ENCODE measurements at regions not wholly inside any gene's neighbourhood (a gene's known extent, or its start where the extent isn't known, plus 50 kb on each side); places are given as distances from the start of the nearest gene placed in this dataset.
"Not testable (repeated sequence)": the region's sequence is repeated elsewhere in the genome, so short reads cannot be mapped to it uniquely, and the experiment has no call there.

DNA sequence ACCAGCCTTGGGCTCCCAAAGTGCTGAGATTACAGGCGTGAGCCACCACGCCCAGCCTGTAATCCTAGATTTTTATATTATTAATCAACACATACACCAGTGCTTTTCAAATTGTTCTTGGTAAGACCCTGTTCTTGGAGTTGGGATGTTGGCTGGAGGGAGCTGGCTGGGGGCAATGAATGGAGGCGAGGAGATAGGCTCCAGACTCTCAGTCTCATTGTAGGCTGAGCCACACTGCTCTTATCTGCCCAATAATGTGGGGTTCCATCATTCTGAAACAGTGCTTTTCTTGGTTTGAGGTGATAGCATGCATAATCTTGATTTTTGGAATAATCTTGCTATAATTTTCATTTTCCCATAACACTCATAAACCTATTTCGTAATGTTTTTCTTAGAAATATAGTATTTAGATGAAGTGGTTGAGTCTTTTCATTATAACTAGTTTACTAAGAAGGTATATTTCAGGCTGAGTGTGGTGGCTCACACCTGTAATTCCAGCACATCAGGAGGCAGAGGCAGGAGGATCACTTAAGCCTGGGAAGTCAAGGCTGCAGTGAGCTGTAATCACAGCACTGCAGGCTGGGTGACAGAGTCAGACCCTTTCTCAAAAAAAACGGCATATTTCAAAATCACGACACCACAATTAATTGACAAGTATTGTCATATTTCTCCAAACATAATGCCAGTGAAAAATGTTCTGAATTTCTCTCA lies 65.1 kb upstream of the LYZL2 start:
- H3K27ac ChIP-seq: no peak overlapping the region
- H3K4me3 ChIP-seq (ENCODE audit: low read depth, low read length): no peak overlapping the region
- H3K9me3 ChIP-seq (ENCODE audit: control insufficient read depth, low read length): no peaks in the 10 kb centered on the region
- no peaks in the 10 kb centered on the region for H3K79me2 ChIP-seq
- TF ChIP-seq, protein P1, sequence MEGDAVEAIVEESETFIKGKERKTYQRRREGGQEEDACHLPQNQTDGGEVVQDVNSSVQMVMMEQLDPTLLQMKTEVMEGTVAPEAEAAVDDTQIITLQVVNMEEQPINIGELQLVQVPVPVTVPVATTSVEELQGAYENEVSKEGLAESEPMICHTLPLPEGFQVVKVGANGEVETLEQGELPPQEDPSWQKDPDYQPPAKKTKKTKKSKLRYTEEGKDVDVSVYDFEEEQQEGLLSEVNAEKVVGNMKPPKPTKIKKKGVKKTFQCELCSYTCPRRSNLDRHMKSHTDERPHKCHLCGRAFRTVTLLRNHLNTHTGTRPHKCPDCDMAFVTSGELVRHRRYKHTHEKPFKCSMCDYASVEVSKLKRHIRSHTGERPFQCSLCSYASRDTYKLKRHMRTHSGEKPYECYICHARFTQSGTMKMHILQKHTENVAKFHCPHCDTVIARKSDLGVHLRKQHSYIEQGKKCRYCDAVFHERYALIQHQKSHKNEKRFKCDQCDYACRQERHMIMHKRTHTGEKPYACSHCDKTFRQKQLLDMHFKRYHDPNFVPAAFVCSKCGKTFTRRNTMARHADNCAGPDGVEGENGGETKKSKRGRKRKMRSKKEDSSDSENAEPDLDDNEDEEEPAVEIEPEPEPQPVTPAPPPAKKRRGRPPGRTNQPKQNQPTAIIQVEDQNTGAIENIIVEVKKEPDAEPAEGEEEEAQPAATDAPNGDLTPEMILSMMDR (IDR thresholded peaks at IDR 0.05): no peak
- H3K4me1 ChIP-seq: no peaks in the 10 kb centered on the region
- no peaks in the 10 kb centered on the region for H3K27me3 ChIP-seq (ENCODE audit: control insufficient read depth, insufficient read depth, low read length)
- H3K9ac ChIP-seq: no peak overlapping the region
- H2AFZ ChIP-seq: no peak overlapping the region
- no peaks in the 10 kb centered on the region for H3K36me3 ChIP-seq (ENCODE audit: control insufficient read depth, insufficient read depth, low read length)
- no peak overlapping the region for H3K4me2 ChIP-seq (ENCODE audit: low read length)

DNA sequence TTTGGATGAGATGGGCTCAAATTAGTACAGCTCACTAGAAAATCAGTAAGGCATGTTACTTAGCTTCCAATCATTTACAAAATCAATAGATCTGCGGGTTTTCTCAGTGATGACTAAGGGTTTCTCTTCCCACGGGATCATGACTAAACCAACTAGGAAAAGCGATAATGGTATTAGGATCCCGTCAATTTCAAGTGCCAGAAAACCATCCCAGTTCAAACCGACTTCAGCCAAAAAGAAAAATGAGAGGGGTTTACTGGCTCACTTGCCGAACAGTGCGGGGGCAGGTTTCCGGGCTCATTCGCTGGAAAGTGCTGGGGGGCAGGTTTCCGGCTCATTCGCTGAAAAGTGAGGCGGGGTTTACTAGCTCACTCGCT lies 62.1 kb upstream of the LYZL2 start:
- no peak overlapping the region for H3K4me2 ChIP-seq (ENCODE audit: low read length)
- no peaks in the 10 kb centered on the region for H3K27me3 ChIP-seq (ENCODE audit: control insufficient read depth, insufficient read depth, low read length)
- no peaks in the 10 kb centered on the region for H3K79me2 ChIP-seq
- no peaks in the 10 kb centered on the region for H3K9me3 ChIP-seq (ENCODE audit: control insufficient read depth, low read length)
- no peak overlapping the region for H3K4me3 ChIP-seq (ENCODE audit: low read depth, low read length)
- H2AFZ ChIP-seq: no peak overlapping the region
- TF ChIP-seq, protein P1 (IDR thresholded peaks at IDR 0.05): no peak
- no peaks in the 10 kb centered on the region for H3K4me1 ChIP-seq
- H3K9ac ChIP-seq: no peak overlapping the region
- no peak overlapping the region for H3K27ac ChIP-seq
- no peaks in the 10 kb centered on the region for H3K36me3 ChIP-seq (ENCODE audit: control insufficient read depth, insufficient read depth, low read length)

DNA sequence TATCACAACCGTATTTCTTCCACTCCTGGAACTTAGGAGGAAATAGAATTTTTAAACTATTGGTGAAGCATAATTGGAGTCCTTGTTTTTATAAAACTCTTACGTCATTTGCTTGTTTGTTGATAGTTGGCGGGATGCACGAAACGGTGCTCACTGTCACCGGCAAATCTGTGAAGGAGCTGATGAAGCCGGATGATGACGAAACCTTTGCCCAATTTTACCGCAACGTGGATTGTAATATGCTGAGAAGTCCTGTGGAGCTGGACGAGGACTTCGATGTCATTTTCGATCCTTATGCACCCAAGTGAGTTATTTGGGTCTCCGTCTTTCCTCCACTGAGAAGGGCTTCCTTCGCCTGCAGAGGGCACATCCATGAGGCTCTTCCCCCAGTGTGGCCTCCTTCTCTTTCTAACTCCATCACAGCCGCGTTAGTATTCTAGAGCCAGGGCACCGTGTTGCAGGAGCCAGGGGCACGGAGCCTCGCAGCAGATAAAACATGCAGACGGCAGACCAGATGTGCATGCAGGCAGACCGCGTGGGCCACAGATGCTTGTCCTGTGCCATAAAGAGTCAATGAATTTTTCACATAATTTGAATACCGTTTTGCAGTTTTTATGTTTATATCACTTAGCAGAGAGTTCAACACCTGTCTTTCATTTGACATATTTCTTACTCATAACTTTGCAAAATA lies 61.5 kb upstream of the LYZL2 start:
- not testable (repeated sequence) for H3K4me2 ChIP-seq (ENCODE audit: low read length); H3K9me3 ChIP-seq (ENCODE audit: control insufficient read depth, low read length); H3K36me3 ChIP-seq (ENCODE audit: control insufficient read depth, insufficient read depth, low read length); H3K4me1 ChIP-seq; H3K79me2 ChIP-seq; H3K4me3 ChIP-seq (ENCODE audit: low read depth, low read length); H3K27me3 ChIP-seq (ENCODE audit: control insufficient read depth, insufficient read depth, low read length); H3K27ac ChIP-seq; H3K9ac ChIP-seq; H2AFZ ChIP-seq

DNA sequence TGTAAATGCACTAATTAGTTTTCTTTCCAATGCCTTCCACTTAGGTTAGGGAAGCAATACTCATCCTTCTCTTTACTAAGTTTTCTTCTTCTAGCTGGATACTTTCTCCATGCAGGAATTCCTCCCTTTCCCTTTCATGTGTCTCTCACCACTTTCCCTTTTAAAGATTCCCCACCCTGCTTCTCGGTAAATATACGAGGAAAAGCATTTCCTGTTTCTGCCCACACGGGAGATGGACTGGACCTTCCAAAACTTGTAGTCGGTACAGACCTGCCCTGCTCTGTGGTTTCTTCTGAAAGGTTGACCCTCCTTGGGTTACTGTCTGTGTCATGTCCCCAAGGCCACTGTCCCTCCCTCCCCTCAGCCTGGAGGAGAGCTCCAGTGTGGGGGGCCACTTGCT lies 58.9 kb upstream of the LYZL2 start:
- Histone ChIP-seq H3K4me2 (ENCODE audit: low read length) (no peak overlapping the region), H3K27me3 (ENCODE audit: control insufficient read depth, insufficient read depth, low read length) (no peaks in the 10 kb centered on the region), H3K4me1 (no peaks in the 10 kb centered on the region), H3K27ac (no peak overlapping the region), H3K9me3 (ENCODE audit: control insufficient read depth, low read length) (no peaks in the 10 kb centered on the region), H3K79me2 (no peaks in the 10 kb centered on the region), H2AFZ (no peak overlapping the region), H3K4me3 (ENCODE audit: low read depth, low read length) (no peak overlapping the region), H3K9ac (no peak overlapping the region), H3K36me3 (ENCODE audit: control insufficient read depth, insufficient read depth, low read length) (no peaks in the 10 kb centered on the region)
- TF ChIP-seq, protein P1 (IDR thresholded peaks at IDR 0.05): no peak

DNA sequence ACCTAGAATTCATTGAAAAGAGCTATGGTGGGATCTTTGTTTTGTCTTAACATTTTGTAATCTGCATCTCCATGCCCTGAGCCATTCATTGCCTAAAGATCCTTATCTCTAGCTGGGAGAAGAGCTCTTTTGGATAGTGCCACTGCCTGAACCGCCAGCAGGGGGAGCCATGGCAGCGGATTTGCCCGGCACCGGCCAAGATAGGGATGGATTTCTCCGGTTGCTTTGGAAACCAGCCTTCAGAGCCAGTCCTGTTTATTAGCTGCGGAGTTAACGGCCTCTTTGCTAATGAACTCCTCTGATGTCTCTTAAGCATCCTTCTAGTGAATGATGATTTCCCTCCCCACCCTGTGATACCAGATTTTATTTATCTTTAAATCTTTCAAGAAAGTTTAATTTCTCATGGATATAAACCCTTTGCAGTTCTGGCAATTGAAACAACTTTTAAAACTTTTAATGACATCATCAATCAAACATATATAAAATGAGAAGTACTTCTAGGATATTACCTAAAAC lies 58.2 kb upstream of the LYZL2 start:
- Histone ChIP-seq H3K27ac (no peak overlapping the region), H3K27me3 (ENCODE audit: control insufficient read depth, insufficient read depth, low read length) (no peaks in the 10 kb centered on the region), H3K4me2 (ENCODE audit: low read length) (no peak overlapping the region), H3K4me1 (no peaks in the 10 kb centered on the region), H2AFZ (no peak overlapping the region), H3K9me3 (ENCODE audit: control insufficient read depth, low read length) (no peaks in the 10 kb centered on the region), H3K4me3 (ENCODE audit: low read depth, low read length) (no peak overlapping the region), H3K79me2 (no peaks in the 10 kb centered on the region), H3K9ac (no peak overlapping the region), H3K36me3 (ENCODE audit: control insufficient read depth, insufficient read depth, low read length) (no peaks in the 10 kb centered on the region)
- TF ChIP-seq, protein P1 (IDR thresholded peaks at IDR 0.05): peak; percentile 89

Measured in parathyroid adenoma (tissue), 2 donors.